ENCODE measurements at regions not wholly inside any gene's neighbourhood (a gene's known extent, or its start where the extent isn't known, plus 50 kb on each side); places are given as distances from the start of the nearest gene placed in this dataset.

- no peak overlapping the region for H3K4me3 ChIP-seq (ENCODE audit: low read depth in 1 of 2, low read length in 2 of 2)
- H3K27ac ChIP-seq (ENCODE audit: low read depth, low read length) = no peak overlapping the region
- no peaks in the 10 kb centered on the region for H3K9me3 ChIP-seq (ENCODE audit: control insufficient read depth in 1 of 2, low read length in 2 of 2)
- peaks cover 5 to 10% of the 10 kb centered on the region in 2 donors for H3K4me1 ChIP-seq (ENCODE audit: control insufficient read depth in 1 of 2, insufficient read depth in 2 of 2, low read length in 2 of 2)
- no peak overlapping the region for H3K9ac ChIP-seq (ENCODE audit: low read depth in 1 of 2, low read length in 2 of 2)
- no peaks in the 10 kb centered on the region for H3K36me3 ChIP-seq (ENCODE audit: control insufficient read depth in 1 of 2, insufficient read depth in 2 of 2, low read length in 2 of 2)
- H3K27me3 ChIP-seq (ENCODE audit: control insufficient read depth in 1 of 2, insufficient read depth in 2 of 2, low read length in 2 of 2) = no peaks in the 10 kb centered on the region
Measured at GRCh38 chr13:22219709-22220108, 548.8 kb downstream of the FGF9 start.

GRCh38 chr13:22220151-22221135 is 549.6 kb downstream of the FGF9 start:
- no peak overlapping the region for H3K27ac ChIP-seq (ENCODE audit: low read depth, low read length)

GRCh38 chr13:22223411-22223810 is 552.5 kb downstream of the FGF9 start:
- Histone ChIP-seq H3K9ac (ENCODE audit: low read depth in 1 of 2, low read length in 2 of 2) (no peak overlapping the region), H3K27me3 (ENCODE audit: control insufficient read depth in 1 of 2, insufficient read depth in 2 of 2, low read length in 2 of 2) (no peaks in the 10 kb centered on the region), H3K36me3 (ENCODE audit: control insufficient read depth in 1 of 2, insufficient read depth in 2 of 2, low read length in 2 of 2) (no peaks in the 10 kb centered on the region), H3K9me3 (ENCODE audit: control insufficient read depth in 1 of 2, low read length in 2 of 2) (no peaks in the 10 kb centered on the region), H3K4me1 (ENCODE audit: control insufficient read depth in 1 of 2, insufficient read depth in 2 of 2, low read length in 2 of 2) (peaks cover 5 to 10% of the 10 kb centered on the region in 2 donors), H3K27ac (ENCODE audit: low read depth, low read length) (no peak overlapping the region), H3K4me3 (ENCODE audit: low read depth in 1 of 2, low read length in 2 of 2) (no peak overlapping the region)

More at GRCh38 chr13:22220151-22221135, 549.6 kb downstream of the FGF9 start:
- Histone ChIP-seq H3K4me1 (ENCODE audit: control insufficient read depth in 1 of 2, insufficient read depth in 2 of 2, low read length in 2 of 2) (peaks cover 5 to 10% of the 10 kb centered on the region in 2 donors), H3K27me3 (ENCODE audit: control insufficient read depth in 1 of 2, insufficient read depth in 2 of 2, low read length in 2 of 2) (no peaks in the 10 kb centered on the region), H3K36me3 (ENCODE audit: control insufficient read depth in 1 of 2, insufficient read depth in 2 of 2, low read length in 2 of 2) (no peaks in the 10 kb centered on the region), H3K9ac (ENCODE audit: low read depth in 1 of 2, low read length in 2 of 2) (peak overlapping the region in 1 of 2 donors; percentile 2), H3K4me3 (ENCODE audit: low read depth in 1 of 2, low read length in 2 of 2) (no peak overlapping the region), H3K9me3 (ENCODE audit: control insufficient read depth in 1 of 2, low read length in 2 of 2) (no peaks in the 10 kb centered on the region)

GRCh38 chr13:22226086-22226485 is 555.2 kb downstream of the FGF9 start:
- Histone ChIP-seq H3K27ac (ENCODE audit: low read depth, low read length) (no peak overlapping the region), H3K9me3 (ENCODE audit: control insufficient read depth in 1 of 2, low read length in 2 of 2) (no peaks in the 10 kb centered on the region), H3K4me1 (ENCODE audit: control insufficient read depth in 1 of 2, insufficient read depth in 2 of 2, low read length in 2 of 2) (peaks cover 0 to under 1% of the 10 kb centered on the region in 2 donors)

GRCh38 chr13:22227895-22228294 is 557.0 kb downstream of the FGF9 start:
- Histone ChIP-seq H3K27me3 (ENCODE audit: control insufficient read depth in 1 of 2, insufficient read depth in 2 of 2, low read length in 2 of 2) (no peaks in the 10 kb centered on the region), H3K9me3 (ENCODE audit: control insufficient read depth in 1 of 2, low read length in 2 of 2) (no peaks in the 10 kb centered on the region), H3K4me3 (ENCODE audit: low read depth in 1 of 2, low read length in 2 of 2) (no peak overlapping the region), H3K4me1 (ENCODE audit: control insufficient read depth in 1 of 2, insufficient read depth in 2 of 2, low read length in 2 of 2) (no peaks in the 10 kb centered on the region), H3K36me3 (ENCODE audit: control insufficient read depth in 1 of 2, insufficient read depth in 2 of 2, low read length in 2 of 2) (no peaks in the 10 kb centered on the region), H3K9ac (ENCODE audit: low read depth in 1 of 2, low read length in 2 of 2) (no peak overlapping the region), H3K27ac (ENCODE audit: low read depth, low read length) (no peak overlapping the region)

More at GRCh38 chr13:22226086-22226485, 555.2 kb downstream of the FGF9 start:
- H3K27me3 ChIP-seq (ENCODE audit: control insufficient read depth in 1 of 2, insufficient read depth in 2 of 2, low read length in 2 of 2) = no peaks in the 10 kb centered on the region
- no peak overlapping the region for H3K4me3 ChIP-seq (ENCODE audit: low read depth in 1 of 2, low read length in 2 of 2)
- H3K36me3 ChIP-seq (ENCODE audit: control insufficient read depth in 1 of 2, insufficient read depth in 2 of 2, low read length in 2 of 2) = no peaks in the 10 kb centered on the region
- H3K9ac ChIP-seq (ENCODE audit: low read depth in 1 of 2, low read length in 2 of 2) = no peak overlapping the region

- Histone ChIP-seq H3K9ac (ENCODE audit: low read depth in 1 of 2, low read length in 2 of 2) (no peak overlapping the region), H3K36me3 (ENCODE audit: control insufficient read depth in 1 of 2, insufficient read depth in 2 of 2, low read length in 2 of 2) (no peaks in the 10 kb centered on the region), H3K4me1 (ENCODE audit: control insufficient read depth in 1 of 2, insufficient read depth in 2 of 2, low read length in 2 of 2) (no peaks in the 10 kb centered on the region), H3K4me3 (ENCODE audit: low read depth in 1 of 2, low read length in 2 of 2) (no peak overlapping the region), H3K9me3 (ENCODE audit: control insufficient read depth in 1 of 2, low read length in 2 of 2) (no peaks in the 10 kb centered on the region), H3K27ac (ENCODE audit: low read depth, low read length) (no peak overlapping the region), H3K27me3 (ENCODE audit: control insufficient read depth in 1 of 2, insufficient read depth in 2 of 2, low read length in 2 of 2) (no peaks in the 10 kb centered on the region)
Measured at GRCh38 chr13:22229916-22230315, 559.0 kb downstream of the FGF9 start.

GRCh38 chr13:22232186-22232585 is 561.3 kb downstream of the FGF9 start:
- no peak overlapping the region for H3K9ac ChIP-seq (ENCODE audit: low read depth in 1 of 2, low read length in 2 of 2)
- no peaks in the 10 kb centered on the region for H3K27me3 ChIP-seq (ENCODE audit: control insufficient read depth in 1 of 2, insufficient read depth in 2 of 2, low read length in 2 of 2)
- no peak overlapping the region for H3K27ac ChIP-seq (ENCODE audit: low read depth, low read length)
- no peak overlapping the region for H3K4me3 ChIP-seq (ENCODE audit: low read depth in 1 of 2, low read length in 2 of 2)
- H3K4me1 ChIP-seq (ENCODE audit: control insufficient read depth in 1 of 2, insufficient read depth in 2 of 2, low read length in 2 of 2) = no peaks in the 10 kb centered on the region
- H3K36me3 ChIP-seq (ENCODE audit: control insufficient read depth in 1 of 2, insufficient read depth in 2 of 2, low read length in 2 of 2) = no peaks in the 10 kb centered on the region
- no peaks in the 10 kb centered on the region for H3K9me3 ChIP-seq (ENCODE audit: control insufficient read depth in 1 of 2, low read length in 2 of 2)

- Histone ChIP-seq H3K9ac (ENCODE audit: low read depth in 1 of 2, low read length in 2 of 2) (no peak overlapping the region), H3K4me3 (ENCODE audit: low read depth in 1 of 2, low read length in 2 of 2) (no peak overlapping the region), H3K27me3 (ENCODE audit: control insufficient read depth in 1 of 2, insufficient read depth in 2 of 2, low read length in 2 of 2) (no peaks in the 10 kb centered on the region), H3K9me3 (ENCODE audit: control insufficient read depth in 1 of 2, low read length in 2 of 2) (no peaks in the 10 kb centered on the region), H3K36me3 (ENCODE audit: control insufficient read depth in 1 of 2, insufficient read depth in 2 of 2, low read length in 2 of 2) (no peaks in the 10 kb centered on the region), H3K4me1 (ENCODE audit: control insufficient read depth in 1 of 2, insufficient read depth in 2 of 2, low read length in 2 of 2) (no peaks in the 10 kb centered on the region), H3K27ac (ENCODE audit: low read depth, low read length) (no peak overlapping the region)
Measured at GRCh38 chr13:22235285-22235949, 564.5 kb downstream of the FGF9 start.

- Histone ChIP-seq H3K27me3 (ENCODE audit: control insufficient read depth in 1 of 2, insufficient read depth in 2 of 2, low read length in 2 of 2) (no peaks in the 10 kb centered on the region), H3K4me3 (ENCODE audit: low read depth in 1 of 2, low read length in 2 of 2) (no peak overlapping the region), H3K9me3 (ENCODE audit: control insufficient read depth in 1 of 2, low read length in 2 of 2) (no peaks in the 10 kb centered on the region), H3K36me3 (ENCODE audit: control insufficient read depth in 1 of 2, insufficient read depth in 2 of 2, low read length in 2 of 2) (no peaks in the 10 kb centered on the region), H3K9ac (ENCODE audit: low read depth in 1 of 2, low read length in 2 of 2) (no peak overlapping the region), H3K4me1 (ENCODE audit: control insufficient read depth in 1 of 2, insufficient read depth in 2 of 2, low read length in 2 of 2) (no peaks in the 10 kb centered on the region), H3K27ac (ENCODE audit: low read depth, low read length) (no peak overlapping the region)
Measured at GRCh38 chr13:22235950-22236290, 565.0 kb downstream of the FGF9 start.

GRCh38 chr13:22238269-22238668 is 567.4 kb downstream of the FGF9 start:
- Histone ChIP-seq H3K27ac (ENCODE audit: low read depth, low read length) (no peak overlapping the region), H3K9me3 (ENCODE audit: control insufficient read depth in 1 of 2, low read length in 2 of 2) (no peaks in the 10 kb centered on the region), H3K4me3 (ENCODE audit: low read depth in 1 of 2, low read length in 2 of 2) (no peak overlapping the region), H3K4me1 (ENCODE audit: control insufficient read depth in 1 of 2, insufficient read depth in 2 of 2, low read length in 2 of 2) (no peaks in the 10 kb centered on the region), H3K9ac (ENCODE audit: low read depth in 1 of 2, low read length in 2 of 2) (no peak overlapping the region), H3K36me3 (ENCODE audit: control insufficient read depth in 1 of 2, insufficient read depth in 2 of 2, low read length in 2 of 2) (no peaks in the 10 kb centered on the region), H3K27me3 (ENCODE audit: control insufficient read depth in 1 of 2, insufficient read depth in 2 of 2, low read length in 2 of 2) (no peaks in the 10 kb centered on the region)

Measured in duodenal mucosa (tissue), 2 donors.